Left ventricle myocardium inferior (tissue), 1 donor: ENCODE measurements at regions not wholly inside any gene's neighbourhood (a gene's known extent, or its start where the extent isn't known, plus 50 kb on each side); places are given as distances from the start of the nearest gene placed in this dataset.
A peak's percentile ranks its signal among the peaks of the same experiment; 100 is the strongest.
"Not testable (repeated sequence)": the region's sequence is repeated elsewhere in the genome, so short reads cannot be mapped to it uniquely, and the experiment has no call there.

Source experiments
- DNase-seq: peaks from one replicate; pipeline ENCODE4 v3.0.0-alpha.2; 2020
- H3K27ac ChIP-seq: fragments of 200-600 bp; replicated peaks from 2 replicates; pipeline ENCODE4 v1.8.0; 2021
- H3K27me3 ChIP-seq: fragments of 200-600 bp; 2 replicates; pipeline ENCODE4 v1.8.0; 2021; ENCODE audit warnings: low read depth
- H3K36me3 ChIP-seq: fragments of 200-600 bp; 2 replicates; pipeline ENCODE4 v1.8.0; 2021
- H3K4me1 ChIP-seq: fragments of 200-600 bp; 2 replicates; pipeline ENCODE4 v1.8.0; 2021
- H3K4me3 ChIP-seq: fragments of 200-600 bp; 2 replicates; pipeline ENCODE4 v1.8.0; 2021; ENCODE audit warnings: mild to moderate bottlenecking, moderate library complexity
- H3K9me3 ChIP-seq: fragments of 200-600 bp; replicated peaks from 2 replicates; pipeline ENCODE4 v1.8.0; 2021
- intact Hi-C: fragments of 100-400 bp; cut with micrococcal nuclease; formaldehyde crosslinking; loops from one replicate; pipeline ENCODE4 v1.11.0; 2022
- TF ChIP-seq, protein P1 (sequence below): fragments of 200-600 bp; IDR thresholded peaks from 2 replicates; pipeline ENCODE4 v1.8.0; 2021; ENCODE audit warnings: antibody characterized with exemption, mild to moderate bottlenecking, borderline replicate concordance
- donor health status: DM: no; HTN: yes; CAD: no; lungs with severe emphysema.

DNA sequence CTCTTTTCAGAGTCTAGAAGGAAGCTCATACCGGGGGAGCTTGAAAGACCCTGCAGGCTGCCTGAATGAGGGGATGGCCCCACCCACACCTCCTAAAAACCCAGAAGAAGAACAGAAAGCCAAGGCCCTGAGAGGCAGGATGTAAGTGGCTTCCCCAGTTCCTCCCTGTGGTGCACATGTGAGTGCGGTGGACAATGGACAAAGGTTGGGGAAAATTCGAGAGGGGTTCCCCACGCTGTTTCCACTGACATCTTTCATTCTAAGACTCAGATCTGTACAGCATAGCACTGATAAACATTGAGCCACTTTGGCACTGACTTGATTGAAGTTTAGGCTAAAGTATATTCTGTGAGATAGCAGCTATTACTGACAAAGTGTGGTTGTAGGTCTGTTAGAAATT, 79.5 kb upstream of the UMPS start:
- no peak overlapping the region for H3K27ac ChIP-seq
- peaks cover 42% of the 10 kb centered on the region for H3K36me3 ChIP-seq

GRCh38 chr3:124651416-124651815, 78.8 kb upstream of the UMPS start:
- H3K4me3 ChIP-seq, H3K27ac ChIP-seq, H3K27me3 ChIP-seq, H3K9me3 ChIP-seq, intact Hi-C loops, DNase-seq: not testable (repeated sequence)
- Histone ChIP-seq H3K36me3 (peaks cover 44% of the 10 kb centered on the region), H3K4me1 (peaks cover 43% of the 10 kb centered on the region)

More for the DNA sequence above, 79.5 kb upstream of the UMPS start:
- no peaks in the 10 kb centered on the region for H3K9me3 ChIP-seq
- intact Hi-C loops, result no loop called here
- TF ChIP-seq, protein P1, sequence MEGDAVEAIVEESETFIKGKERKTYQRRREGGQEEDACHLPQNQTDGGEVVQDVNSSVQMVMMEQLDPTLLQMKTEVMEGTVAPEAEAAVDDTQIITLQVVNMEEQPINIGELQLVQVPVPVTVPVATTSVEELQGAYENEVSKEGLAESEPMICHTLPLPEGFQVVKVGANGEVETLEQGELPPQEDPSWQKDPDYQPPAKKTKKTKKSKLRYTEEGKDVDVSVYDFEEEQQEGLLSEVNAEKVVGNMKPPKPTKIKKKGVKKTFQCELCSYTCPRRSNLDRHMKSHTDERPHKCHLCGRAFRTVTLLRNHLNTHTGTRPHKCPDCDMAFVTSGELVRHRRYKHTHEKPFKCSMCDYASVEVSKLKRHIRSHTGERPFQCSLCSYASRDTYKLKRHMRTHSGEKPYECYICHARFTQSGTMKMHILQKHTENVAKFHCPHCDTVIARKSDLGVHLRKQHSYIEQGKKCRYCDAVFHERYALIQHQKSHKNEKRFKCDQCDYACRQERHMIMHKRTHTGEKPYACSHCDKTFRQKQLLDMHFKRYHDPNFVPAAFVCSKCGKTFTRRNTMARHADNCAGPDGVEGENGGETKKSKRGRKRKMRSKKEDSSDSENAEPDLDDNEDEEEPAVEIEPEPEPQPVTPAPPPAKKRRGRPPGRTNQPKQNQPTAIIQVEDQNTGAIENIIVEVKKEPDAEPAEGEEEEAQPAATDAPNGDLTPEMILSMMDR, result no peak
- no peak overlapping the region for H3K4me3 ChIP-seq
- H3K4me1 ChIP-seq, result peaks cover 43% of the 10 kb centered on the region
- no peaks in the 10 kb centered on the region for H3K27me3 ChIP-seq
- DNase-seq, result no peak

DNA sequence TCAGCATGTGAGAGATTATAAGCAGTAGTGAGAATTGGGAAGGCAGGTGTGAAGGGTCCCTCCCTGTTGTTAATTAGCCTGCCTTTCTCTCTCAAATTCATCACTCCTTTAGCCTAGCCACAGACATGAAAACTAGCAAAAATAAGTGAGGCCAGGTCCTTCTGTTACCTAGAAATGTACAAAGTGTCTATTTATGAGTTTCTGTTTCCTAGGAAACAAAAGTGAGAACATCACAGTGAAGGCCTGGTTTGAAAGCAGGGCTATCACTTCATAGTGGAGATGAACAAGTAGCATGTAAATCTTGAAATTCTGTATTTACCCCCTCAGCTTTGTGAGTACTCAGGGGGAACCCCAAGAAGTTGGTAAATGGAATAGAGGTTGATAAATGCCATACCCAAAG, 78.2 kb upstream of the UMPS start:
- TF ChIP-seq, protein P1, result no peak
- Histone ChIP-seq H3K27ac (no peak overlapping the region), H3K27me3 (no peaks in the 10 kb centered on the region), H3K4me3 (no peak overlapping the region), H3K9me3 (no peaks in the 10 kb centered on the region), H3K36me3 (peaks cover 50% of the 10 kb centered on the region), H3K4me1 (peaks cover 43% of the 10 kb centered on the region)
- intact Hi-C loops, result no loop called here
- DNase-seq, result no peak

GRCh38 chr3:124653071-124653796, 77.0 kb upstream of the UMPS start:
- H3K4me3 ChIP-seq, result no peak overlapping the region
- DNase-seq, result no peak
- H3K27ac ChIP-seq, result peak overlapping the region; percentile 83
- H3K36me3 ChIP-seq, result peaks cover 56% of the 10 kb centered on the region
- intact Hi-C loops, result no loop called here
- H3K4me1 ChIP-seq, result peaks cover 43% of the 10 kb centered on the region
- H3K27me3 ChIP-seq, result no peaks in the 10 kb centered on the region
- H3K9me3 ChIP-seq, result no peaks in the 10 kb centered on the region
- TF ChIP-seq, protein P1, result no peak

DNA sequence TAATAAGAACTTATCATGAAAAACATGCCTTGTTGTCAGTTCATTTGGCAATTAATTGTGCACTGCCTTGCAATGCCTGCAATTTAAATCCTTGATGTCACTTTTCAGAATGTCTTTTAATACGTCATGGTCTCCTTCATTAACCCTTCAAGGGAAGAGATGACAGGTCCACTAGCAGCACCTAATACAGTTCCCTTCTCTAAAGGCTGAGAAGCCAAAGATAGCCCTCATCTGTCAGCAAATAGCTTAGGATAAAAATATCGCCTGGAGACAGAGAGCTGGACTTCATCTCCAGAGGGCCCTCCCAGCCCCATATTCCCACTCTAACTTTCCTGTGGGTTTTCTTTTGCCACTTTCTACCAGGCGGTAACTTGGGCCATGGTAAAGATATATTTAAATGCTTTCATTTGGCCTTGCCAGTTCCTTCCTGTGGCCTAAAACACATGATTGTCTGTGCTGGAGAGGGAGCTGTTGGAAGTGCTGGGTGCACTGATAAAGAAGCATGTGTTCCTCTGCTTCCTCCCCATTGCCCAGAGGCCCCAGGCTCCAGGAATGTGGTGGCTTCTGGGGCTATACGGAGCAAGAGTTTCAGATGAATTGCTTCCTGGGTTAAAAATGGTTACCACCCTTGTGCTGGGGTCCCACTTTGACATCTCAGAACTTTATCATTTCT, 76.3 kb upstream of the UMPS start:
- intact Hi-C loops, result no loop called here
- no peak for DNase-seq
- Histone ChIP-seq H3K4me3 (no peak overlapping the region), H3K4me1 (peaks cover 43% of the 10 kb centered on the region), H3K36me3 (peaks cover 59% of the 10 kb centered on the region), H3K27ac (peak overlapping the region; percentile 83), H3K27me3 (no peaks in the 10 kb centered on the region), H3K9me3 (no peaks in the 10 kb centered on the region)
- TF ChIP-seq, protein P1, result no peak

DNA sequence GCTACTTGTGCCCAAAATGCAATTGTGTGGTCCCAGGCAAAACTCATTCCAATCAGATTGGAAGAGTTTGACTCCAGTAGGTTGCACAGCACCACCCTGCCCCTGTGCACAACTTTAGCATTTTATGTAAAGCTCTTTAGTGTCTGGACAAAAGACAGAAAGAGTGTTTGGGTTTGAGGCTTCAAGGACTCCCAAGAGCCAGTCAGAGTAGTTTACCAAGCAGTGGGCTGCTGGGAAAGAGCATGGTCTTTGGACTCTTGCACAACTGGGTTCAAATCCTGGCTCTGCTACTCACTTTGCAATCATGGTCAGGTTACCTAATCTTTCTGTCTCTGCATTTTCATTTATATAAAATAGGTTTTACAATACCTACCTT, 75.8 kb upstream of the UMPS start:
- peak overlapping the region; percentile 83 for H3K27ac ChIP-seq

More for the DNA sequence above, 75.8 kb upstream of the UMPS start:
- TF ChIP-seq, protein P1, result no peak
- Histone ChIP-seq H3K4me3 (no peak overlapping the region), H3K4me1 (peaks cover 43% of the 10 kb centered on the region), H3K36me3 (peaks cover 62% of the 10 kb centered on the region), H3K9me3 (no peaks in the 10 kb centered on the region), H3K27me3 (no peaks in the 10 kb centered on the region)
- no peak for DNase-seq
- intact Hi-C loops, result no loop called here
